LNCAP (cell line): ENCODE measurements at regions not wholly inside any gene's neighbourhood (a gene's known extent, or its start where the extent isn't known, plus 50 kb on each side); places are given as distances from the start of the nearest gene placed in this dataset.

Source experiments
- TF ChIP-seq, protein P1 (sequence below): fragments of 450-650 bp; IDR thresholded peaks from 2 replicates; pipeline ENCODE4 v1.5.1; 2017; ENCODE audit warnings: mild to moderate bottlenecking

DNA sequence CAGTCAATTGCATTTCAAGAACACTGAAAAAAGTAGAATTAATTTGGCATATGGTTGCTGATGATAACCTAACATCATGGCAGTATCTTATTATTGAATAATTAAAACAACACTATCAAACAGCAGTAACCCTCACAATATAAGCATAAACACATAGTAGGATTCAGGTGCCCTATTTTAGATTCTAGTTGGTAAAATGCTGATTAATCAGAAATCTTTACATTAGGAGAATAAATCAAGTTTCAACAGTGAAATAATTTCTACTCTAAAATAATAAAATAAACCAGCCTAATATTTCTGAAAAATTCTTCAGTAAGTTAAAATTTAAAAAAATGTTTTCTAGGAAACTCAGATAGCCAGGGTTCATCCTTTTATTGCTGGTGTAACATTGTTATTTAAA, 76.4 kb upstream of the NUDT12 start:
- TF ChIP-seq, protein P1, sequence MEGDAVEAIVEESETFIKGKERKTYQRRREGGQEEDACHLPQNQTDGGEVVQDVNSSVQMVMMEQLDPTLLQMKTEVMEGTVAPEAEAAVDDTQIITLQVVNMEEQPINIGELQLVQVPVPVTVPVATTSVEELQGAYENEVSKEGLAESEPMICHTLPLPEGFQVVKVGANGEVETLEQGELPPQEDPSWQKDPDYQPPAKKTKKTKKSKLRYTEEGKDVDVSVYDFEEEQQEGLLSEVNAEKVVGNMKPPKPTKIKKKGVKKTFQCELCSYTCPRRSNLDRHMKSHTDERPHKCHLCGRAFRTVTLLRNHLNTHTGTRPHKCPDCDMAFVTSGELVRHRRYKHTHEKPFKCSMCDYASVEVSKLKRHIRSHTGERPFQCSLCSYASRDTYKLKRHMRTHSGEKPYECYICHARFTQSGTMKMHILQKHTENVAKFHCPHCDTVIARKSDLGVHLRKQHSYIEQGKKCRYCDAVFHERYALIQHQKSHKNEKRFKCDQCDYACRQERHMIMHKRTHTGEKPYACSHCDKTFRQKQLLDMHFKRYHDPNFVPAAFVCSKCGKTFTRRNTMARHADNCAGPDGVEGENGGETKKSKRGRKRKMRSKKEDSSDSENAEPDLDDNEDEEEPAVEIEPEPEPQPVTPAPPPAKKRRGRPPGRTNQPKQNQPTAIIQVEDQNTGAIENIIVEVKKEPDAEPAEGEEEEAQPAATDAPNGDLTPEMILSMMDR: no peak

DNA sequence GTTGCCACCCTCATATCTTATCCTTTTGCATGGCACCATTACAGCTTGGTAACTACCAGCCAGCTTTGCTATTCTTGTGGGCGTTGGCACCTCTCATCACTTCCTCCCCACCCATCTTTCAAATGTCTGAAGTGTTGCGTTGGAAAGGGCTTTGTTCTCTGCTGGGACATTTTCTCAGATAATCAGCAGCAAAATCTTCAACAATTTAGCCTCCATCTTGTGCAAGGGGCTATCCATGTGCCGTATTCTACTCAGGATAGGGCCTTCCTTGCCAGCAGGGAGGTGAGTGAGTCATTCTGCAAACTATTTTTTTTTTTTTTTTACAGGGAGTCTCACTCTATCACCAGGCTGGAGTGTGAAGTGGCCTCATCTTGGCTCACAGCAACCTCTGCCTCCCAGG, 62.1 kb upstream of the NUDT12 start:
- TF ChIP-seq, protein P1: no peak

DNA sequence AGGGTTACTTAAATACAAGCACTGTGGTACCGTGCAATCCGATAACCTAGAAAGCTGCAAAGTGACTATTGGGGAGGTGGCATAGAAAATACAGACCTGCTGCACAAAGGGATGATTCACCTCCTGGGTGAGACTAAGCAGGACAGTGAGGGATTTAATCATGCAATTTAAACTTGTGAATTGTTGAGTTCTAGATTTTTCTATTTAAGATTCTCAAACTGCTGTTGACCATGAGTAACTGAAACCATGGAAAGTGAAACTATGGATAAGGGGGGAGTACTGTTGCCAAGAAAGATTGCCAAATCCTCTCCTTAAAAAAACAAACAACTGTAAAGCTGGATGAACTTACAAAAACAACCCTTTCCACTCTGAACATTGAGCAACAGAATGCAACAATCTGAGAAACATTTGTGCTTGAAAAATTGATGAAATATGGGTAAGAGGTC, 61.5 kb upstream of the NUDT12 start:
- TF ChIP-seq, protein P1: no peak

DNA sequence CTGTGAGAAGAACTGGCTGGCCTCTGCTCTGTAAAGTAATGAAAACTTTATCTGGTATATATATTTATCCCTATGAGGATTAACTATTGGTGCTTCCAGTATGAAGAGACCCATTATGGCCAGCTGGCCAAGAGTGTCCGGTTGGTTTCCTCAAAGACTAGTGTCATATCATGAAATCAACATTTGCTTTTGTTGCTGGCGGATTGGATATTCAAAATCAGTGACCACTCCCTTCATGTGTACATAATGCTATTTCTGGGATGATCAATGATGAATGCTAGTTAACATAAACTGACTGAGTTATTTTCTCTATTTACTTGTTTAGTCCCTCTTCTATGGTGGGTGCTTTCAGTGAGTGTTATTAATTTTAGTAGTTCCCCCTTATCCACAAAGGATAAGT, 60.8 kb upstream of the NUDT12 start:
- TF ChIP-seq, protein P1: no peak

DNA sequence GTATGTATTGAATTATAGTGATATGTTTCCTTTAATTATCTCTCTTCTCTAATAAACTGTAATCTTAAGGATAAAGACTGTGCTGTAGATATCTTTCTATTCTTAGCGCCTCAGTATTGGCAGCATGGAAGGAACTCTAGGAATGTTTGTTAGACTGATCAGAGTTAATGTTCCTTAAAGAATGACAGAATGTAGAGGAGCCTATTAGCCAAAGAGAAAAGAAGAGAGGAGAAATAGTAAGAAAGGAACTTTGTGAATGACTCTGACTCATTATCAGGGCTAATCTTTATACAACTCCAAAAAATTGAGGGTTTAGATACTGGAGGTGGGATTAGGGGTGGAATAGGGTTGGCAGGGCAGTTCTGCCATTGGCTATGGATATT, 59.0 kb upstream of the NUDT12 start:
- TF ChIP-seq, protein P1: no peak

DNA sequence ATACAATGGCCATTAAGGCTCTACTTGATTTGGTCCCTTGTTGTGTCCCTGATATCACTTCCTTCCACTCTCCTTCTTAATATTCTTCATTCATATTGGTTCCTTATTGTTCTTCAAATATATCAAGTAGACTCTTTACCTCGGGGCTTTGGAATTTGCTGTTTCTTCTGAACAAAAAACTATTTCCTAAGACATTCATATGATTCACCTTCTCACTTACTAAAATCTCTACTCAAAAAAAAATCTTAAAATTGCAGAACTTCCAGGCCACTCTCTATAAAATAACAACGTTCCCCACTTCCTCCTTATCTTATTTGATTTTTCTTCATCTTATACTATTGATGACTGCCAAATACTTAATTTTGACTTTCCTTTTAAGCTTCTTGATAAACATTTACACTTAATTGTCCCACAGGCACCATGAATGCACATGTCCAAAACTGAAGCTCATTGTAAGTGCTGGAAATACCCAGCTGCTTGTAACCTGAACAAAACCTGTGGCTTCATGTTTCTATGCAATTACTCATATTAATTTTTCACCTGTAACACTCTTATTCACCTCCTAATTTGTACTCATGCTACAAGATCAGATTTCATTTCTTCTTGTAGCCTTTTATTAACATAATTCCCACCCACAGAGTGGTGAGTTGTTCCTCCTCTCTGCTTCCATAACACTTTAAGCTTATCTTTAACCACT, 58.4 kb upstream of the NUDT12 start:
- TF ChIP-seq, protein P1: no peak

DNA sequence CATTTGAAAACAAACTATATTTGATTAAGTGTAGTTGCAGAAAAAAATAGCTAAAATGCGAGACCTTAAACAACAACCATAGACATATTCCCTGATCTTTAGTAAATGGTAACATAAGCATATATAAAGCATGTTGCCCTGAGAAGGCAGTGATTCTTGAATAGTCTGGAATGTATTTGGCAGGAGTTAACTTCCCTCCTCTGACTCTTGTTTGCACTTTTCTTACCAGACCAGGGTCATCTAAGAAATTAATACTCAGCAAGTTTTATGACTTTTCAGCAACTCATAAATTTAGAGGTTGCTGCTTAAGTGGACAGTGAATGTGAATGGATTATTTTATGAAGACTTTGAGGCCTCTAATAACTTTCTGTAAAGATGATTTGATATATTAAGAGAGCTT, 55.3 kb upstream of the NUDT12 start:
- TF ChIP-seq, protein P1: no peak

DNA sequence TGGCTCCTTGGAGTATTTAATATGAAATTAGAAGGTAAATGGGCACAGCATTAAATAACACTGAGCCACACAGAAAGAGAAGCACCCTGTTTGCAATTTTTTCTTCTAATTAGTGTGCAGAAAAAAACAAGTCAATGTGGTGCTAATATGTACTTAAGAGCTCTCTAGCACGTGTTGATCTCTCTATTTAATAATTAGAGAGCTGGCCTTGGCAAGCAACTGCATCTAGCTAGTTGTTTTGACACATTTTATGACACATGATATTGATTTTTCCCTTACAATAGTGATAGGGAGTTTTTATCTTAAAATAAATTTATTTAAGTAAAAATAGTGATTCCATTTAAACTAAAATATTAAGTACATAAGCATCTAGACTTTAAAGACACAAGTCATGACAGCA, 54.5 kb upstream of the NUDT12 start:
- TF ChIP-seq, protein P1: no peak
